ENCODE measurements at regions not wholly inside any gene's neighbourhood (a gene's known extent, or its start where the extent isn't known, plus 50 kb on each side); places are given as distances from the start of the nearest gene placed in this dataset.

GRCh38 chr12:24603371-24603770 is 345.5 kb downstream of the BCAT1 start:
- Histone ChIP-seq H3K27me3 (ENCODE audit: insufficient read depth, poor library complexity, severe bottlenecking) (no peaks in the 10 kb centered on the region), H3K4me3 (replicated peaks; ENCODE audit: insufficient read depth, low read length) (no peak overlapping the region), H3K27ac (replicated peaks) (no peak overlapping the region)
- no peak for TF ChIP-seq POLR2AphosphoS5 (IDR thresholded peaks at IDR 0.05; ENCODE audit: low read depth)
- TF ChIP-seq, protein P1, sequence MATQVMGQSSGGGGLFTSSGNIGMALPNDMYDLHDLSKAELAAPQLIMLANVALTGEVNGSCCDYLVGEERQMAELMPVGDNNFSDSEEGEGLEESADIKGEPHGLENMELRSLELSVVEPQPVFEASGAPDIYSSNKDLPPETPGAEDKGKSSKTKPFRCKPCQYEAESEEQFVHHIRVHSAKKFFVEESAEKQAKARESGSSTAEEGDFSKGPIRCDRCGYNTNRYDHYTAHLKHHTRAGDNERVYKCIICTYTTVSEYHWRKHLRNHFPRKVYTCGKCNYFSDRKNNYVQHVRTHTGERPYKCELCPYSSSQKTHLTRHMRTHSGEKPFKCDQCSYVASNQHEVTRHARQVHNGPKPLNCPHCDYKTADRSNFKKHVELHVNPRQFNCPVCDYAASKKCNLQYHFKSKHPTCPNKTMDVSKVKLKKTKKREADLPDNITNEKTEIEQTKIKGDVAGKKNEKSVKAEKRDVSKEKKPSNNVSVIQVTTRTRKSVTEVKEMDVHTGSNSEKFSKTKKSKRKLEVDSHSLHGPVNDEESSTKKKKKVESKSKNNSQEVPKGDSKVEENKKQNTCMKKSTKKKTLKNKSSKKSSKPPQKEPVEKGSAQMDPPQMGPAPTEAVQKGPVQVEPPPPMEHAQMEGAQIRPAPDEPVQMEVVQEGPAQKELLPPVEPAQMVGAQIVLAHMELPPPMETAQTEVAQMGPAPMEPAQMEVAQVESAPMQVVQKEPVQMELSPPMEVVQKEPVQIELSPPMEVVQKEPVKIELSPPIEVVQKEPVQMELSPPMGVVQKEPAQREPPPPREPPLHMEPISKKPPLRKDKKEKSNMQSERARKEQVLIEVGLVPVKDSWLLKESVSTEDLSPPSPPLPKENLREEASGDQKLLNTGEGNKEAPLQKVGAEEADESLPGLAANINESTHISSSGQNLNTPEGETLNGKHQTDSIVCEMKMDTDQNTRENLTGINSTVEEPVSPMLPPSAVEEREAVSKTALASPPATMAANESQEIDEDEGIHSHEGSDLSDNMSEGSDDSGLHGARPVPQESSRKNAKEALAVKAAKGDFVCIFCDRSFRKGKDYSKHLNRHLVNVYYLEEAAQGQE (IDR thresholded peaks at IDR 0.05; ENCODE audit: insufficient replicate concordance, low read depth), result no peak
- TF ChIP-seq CTCF (IDR thresholded peaks at IDR 0.05; ENCODE audit: insufficient read depth, low read length), result no peak
- DNase-seq (ENCODE audit: low read depth in 1 of 2, low spot score in 1 of 2), result no peak

DNA sequence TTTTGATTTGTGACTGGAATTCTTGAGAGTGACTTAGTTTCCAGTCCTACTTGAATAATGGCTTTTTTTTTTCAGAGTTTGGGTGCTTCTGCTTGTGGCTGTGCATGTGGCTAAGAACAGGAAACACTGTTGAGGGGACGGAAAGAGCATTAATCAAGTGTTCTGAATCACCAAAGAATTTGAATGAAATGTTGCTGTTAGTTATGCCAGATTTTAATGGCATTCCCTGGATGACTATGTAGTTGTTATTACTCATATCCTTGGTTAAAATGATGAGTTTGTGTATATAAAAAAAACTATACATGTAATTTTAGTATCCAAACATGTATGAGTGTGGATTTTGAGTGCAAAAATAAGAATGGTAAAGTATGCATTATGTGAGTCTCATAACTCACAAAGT is 347.9 kb downstream of the BCAT1 start:
- no peak for DNase-seq (ENCODE audit: low read depth in 1 of 2, low spot score in 1 of 2)
- H3K27ac ChIP-seq (replicated peaks), result no peak overlapping the region
- H3K27me3 ChIP-seq (ENCODE audit: insufficient read depth, poor library complexity, severe bottlenecking), result no peaks in the 10 kb centered on the region
- TF ChIP-seq, protein P1 (IDR thresholded peaks at IDR 0.05; ENCODE audit: insufficient replicate concordance, low read depth), result no peak
- no peak for TF ChIP-seq GABPA (IDR thresholded peaks at IDR 0.05; ENCODE audit: low read depth)
- TF ChIP-seq SPI1 (IDR thresholded peaks at IDR 0.05; ENCODE audit: borderline replicate concordance, low read depth), result no peak
- no peak for TF ChIP-seq CTCF (IDR thresholded peaks at IDR 0.05; ENCODE audit: insufficient read depth, low read length)
- TF ChIP-seq POLR2AphosphoS5 (IDR thresholded peaks at IDR 0.05; ENCODE audit: low read depth), result no peak
- no peak overlapping the region for H3K4me3 ChIP-seq (replicated peaks; ENCODE audit: insufficient read depth, low read length)

- Histone ChIP-seq H3K27me3 (ENCODE audit: insufficient read depth, poor library complexity, severe bottlenecking) (no peaks in the 10 kb centered on the region), H3K27ac (replicated peaks) (no peak overlapping the region), H3K4me3 (replicated peaks; ENCODE audit: insufficient read depth, low read length) (no peak overlapping the region)
- DNase-seq (ENCODE audit: low read depth in 1 of 2, low spot score in 1 of 2), result no peak
- TF ChIP-seq, protein P1 (IDR thresholded peaks at IDR 0.05; ENCODE audit: insufficient replicate concordance, low read depth), result no peak
- TF ChIP-seq GABPA (IDR thresholded peaks at IDR 0.05; ENCODE audit: low read depth) (no peak), CTCF (IDR thresholded peaks at IDR 0.05; ENCODE audit: insufficient read depth, low read length) (no peak), POLR2AphosphoS5 (IDR thresholded peaks at IDR 0.05; ENCODE audit: low read depth) (no peak), SPI1 (IDR thresholded peaks at IDR 0.05; ENCODE audit: borderline replicate concordance, low read depth) (no peak)
These were observed 348.4 kb downstream of the BCAT1 start for GRCh38 chr12:24600551-24600950.
